C4-2B (cell line): ENCODE measurements at regions not wholly inside any gene's neighbourhood (a gene's known extent, or its start where the extent isn't known, plus 50 kb on each side); places are given as distances from the start of the nearest gene placed in this dataset.

Source experiments
- CTCF ChIP-seq: fragments of 450-650 bp; conservative IDR thresholded peaks from 2 replicates; pipeline ENCODE4 v1.5.1; 2017; ENCODE audit warnings: mild to moderate bottlenecking
- ZFX ChIP-seq: fragments of 450-650 bp; IDR thresholded peaks from 2 replicates; pipeline ENCODE4 v1.6.1; 2017

GRCh38 chr7:149599636-149600206, 102.1 kb upstream of the ZNF746 start:
- TF ChIP-seq CTCF (no peak), ZFX (no peak)
